ENCODE measurements at regions not wholly inside any gene's neighbourhood (a gene's known extent, or its start where the extent isn't known, plus 50 kb on each side); places are given as distances from the start of the nearest gene placed in this dataset.

DNA sequence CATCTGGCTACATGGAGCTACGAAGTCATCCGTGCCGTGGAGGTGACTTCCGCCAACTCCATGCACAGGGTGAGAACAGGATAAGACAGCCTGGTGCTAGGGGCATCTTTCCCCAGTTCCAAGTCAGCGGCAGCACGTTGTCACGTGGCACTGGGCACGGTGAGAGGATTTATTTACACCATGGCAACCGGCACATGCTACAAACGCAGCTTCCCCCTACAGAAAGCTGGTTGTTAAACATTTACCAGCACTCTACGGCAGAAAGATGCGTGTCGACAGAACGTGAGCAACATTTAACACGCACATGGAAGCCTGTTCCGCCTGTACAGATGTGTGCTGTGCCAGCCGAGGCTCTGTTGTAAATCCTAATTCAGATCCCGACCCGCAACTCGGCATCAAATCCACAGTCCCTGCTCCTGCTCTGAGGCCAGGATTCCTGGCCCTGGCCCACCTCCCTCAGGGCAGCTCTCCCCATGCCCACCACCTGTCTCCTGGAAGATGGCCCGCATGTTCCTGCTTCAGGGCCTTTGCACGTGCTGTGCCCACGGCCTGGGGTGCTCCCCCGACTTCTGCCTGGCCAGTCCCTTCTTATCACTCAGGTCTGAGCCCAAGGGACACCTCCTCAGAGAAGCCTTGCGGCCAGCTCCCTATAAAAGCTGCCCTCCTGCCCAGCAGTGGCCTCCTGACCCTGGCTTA is 114.1 kb downstream of the RFLNA start:
- H3F3A ChIP-seq (ENCODE audit: low read depth) = no peaks in the 10 kb centered on the region
- peaks cover 8% of the 10 kb centered on the region; the same call in 1 of the 2 replicates for H3K79me2 ChIP-seq (ENCODE audit: insufficient read depth, low read length)
- TF ChIP-seq, protein P1, sequence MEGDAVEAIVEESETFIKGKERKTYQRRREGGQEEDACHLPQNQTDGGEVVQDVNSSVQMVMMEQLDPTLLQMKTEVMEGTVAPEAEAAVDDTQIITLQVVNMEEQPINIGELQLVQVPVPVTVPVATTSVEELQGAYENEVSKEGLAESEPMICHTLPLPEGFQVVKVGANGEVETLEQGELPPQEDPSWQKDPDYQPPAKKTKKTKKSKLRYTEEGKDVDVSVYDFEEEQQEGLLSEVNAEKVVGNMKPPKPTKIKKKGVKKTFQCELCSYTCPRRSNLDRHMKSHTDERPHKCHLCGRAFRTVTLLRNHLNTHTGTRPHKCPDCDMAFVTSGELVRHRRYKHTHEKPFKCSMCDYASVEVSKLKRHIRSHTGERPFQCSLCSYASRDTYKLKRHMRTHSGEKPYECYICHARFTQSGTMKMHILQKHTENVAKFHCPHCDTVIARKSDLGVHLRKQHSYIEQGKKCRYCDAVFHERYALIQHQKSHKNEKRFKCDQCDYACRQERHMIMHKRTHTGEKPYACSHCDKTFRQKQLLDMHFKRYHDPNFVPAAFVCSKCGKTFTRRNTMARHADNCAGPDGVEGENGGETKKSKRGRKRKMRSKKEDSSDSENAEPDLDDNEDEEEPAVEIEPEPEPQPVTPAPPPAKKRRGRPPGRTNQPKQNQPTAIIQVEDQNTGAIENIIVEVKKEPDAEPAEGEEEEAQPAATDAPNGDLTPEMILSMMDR (conservative IDR thresholded peaks at IDR 0.05; ENCODE audit: low read length) = no peak
- no peak for TF ChIP-seq EZH2phosphoT487 (IDR thresholded peaks at IDR 0.05; ENCODE audit: borderline replicate concordance)
- H3K4me3 ChIP-seq (ENCODE audit: low read length, poor library complexity, severe bottlenecking) = no peak overlapping the region
- peaks cover 9% of the 10 kb centered on the region for H3K4me1 ChIP-seq (ENCODE audit: insufficient read depth, low read length, poor library complexity, severe bottlenecking)
- no peak overlapping the region for H3K9ac ChIP-seq (ENCODE audit: low read depth, low read length, poor library complexity, severe bottlenecking)
- H2AFZ ChIP-seq (ENCODE audit: low read length) = no peak overlapping the region
- H3K9me2 ChIP-seq (replicated peaks; ENCODE audit: low read depth, low read length) = no peaks in the 10 kb centered on the region
- H3K36me3 ChIP-seq (ENCODE audit: insufficient read depth, low read length) = peaks cover 27% of the 10 kb centered on the region; the same call in 1 of the 2 replicates
- H3K27me3 ChIP-seq (ENCODE audit: insufficient read depth, low read length, poor library complexity, severe bottlenecking) = no peaks in the 10 kb centered on the region
- no peaks in the 10 kb centered on the region for H3K9me3 ChIP-seq (ENCODE audit: insufficient read depth, low read depth, low read length)
- H4K20me1 ChIP-seq (ENCODE audit: insufficient read depth, low read length, poor library complexity, severe bottlenecking) = peaks cover 14% of the 10 kb centered on the region
- no peak overlapping the region for H3K4me2 ChIP-seq (ENCODE audit: low read depth, low read length, poor library complexity, severe bottlenecking)

DNA sequence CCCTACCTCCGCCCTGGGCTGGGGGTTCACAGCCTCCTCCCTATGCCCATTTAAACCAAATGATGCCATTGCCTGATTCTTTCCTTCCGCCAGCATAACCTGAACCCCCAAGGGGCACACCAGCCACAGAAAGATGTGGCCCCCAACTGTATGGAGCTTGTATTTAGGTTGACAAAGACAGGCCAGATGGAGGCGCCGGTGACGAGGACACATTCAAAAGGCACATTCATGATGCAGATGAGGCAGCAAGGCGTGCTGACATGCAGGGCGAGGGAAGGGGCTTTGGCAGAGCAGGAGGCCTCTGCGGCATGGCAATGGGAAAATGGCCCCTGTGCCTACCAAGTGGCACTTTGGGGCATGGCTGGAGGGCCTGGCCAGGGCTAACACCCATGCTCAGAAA is 112.2 kb downstream of the RFLNA start:
- no peaks in the 10 kb centered on the region for H3K9me3 ChIP-seq (ENCODE audit: insufficient read depth, low read depth, low read length)
- no peaks in the 10 kb centered on the region for H3K27me3 ChIP-seq (ENCODE audit: insufficient read depth, low read length, poor library complexity, severe bottlenecking)
- H3K79me2 ChIP-seq (ENCODE audit: insufficient read depth, low read length) = peaks cover 8% of the 10 kb centered on the region; the same call in 1 of the 2 replicates
- H3K9ac ChIP-seq (ENCODE audit: low read depth, low read length, poor library complexity, severe bottlenecking) = no peak overlapping the region
- no peaks in the 10 kb centered on the region for H3F3A ChIP-seq (ENCODE audit: low read depth)
- H3K9me2 ChIP-seq (replicated peaks; ENCODE audit: low read depth, low read length) = no peaks in the 10 kb centered on the region
- no peak overlapping the region for H3K4me3 ChIP-seq (ENCODE audit: low read length, poor library complexity, severe bottlenecking)
- peaks cover 14% of the 10 kb centered on the region for H4K20me1 ChIP-seq (ENCODE audit: insufficient read depth, low read length, poor library complexity, severe bottlenecking)
- no peak overlapping the region for H3K4me2 ChIP-seq (ENCODE audit: low read depth, low read length, poor library complexity, severe bottlenecking)
- TF ChIP-seq EZH2phosphoT487 (IDR thresholded peaks at IDR 0.05; ENCODE audit: borderline replicate concordance) = no peak
- TF ChIP-seq, protein P1 (conservative IDR thresholded peaks at IDR 0.05; ENCODE audit: low read length) = peak; percentile 32
- H3K4me1 ChIP-seq (ENCODE audit: insufficient read depth, low read length, poor library complexity, severe bottlenecking) = peaks cover 9% of the 10 kb centered on the region
- H3K36me3 ChIP-seq (ENCODE audit: insufficient read depth, low read length) = peaks cover 18% of the 10 kb centered on the region; the same call in 1 of the 2 replicates
- H2AFZ ChIP-seq (ENCODE audit: low read length) = no peak overlapping the region

GRCh38 chr12:124406043-124406442 is 111.2 kb downstream of the RFLNA start:
- no peak overlapping the region for H3K4me3 ChIP-seq (ENCODE audit: low read length, poor library complexity, severe bottlenecking)
- no peaks in the 10 kb centered on the region for H3K9me3 ChIP-seq (ENCODE audit: insufficient read depth, low read depth, low read length)
- peaks cover 14% of the 10 kb centered on the region for H4K20me1 ChIP-seq (ENCODE audit: insufficient read depth, low read length, poor library complexity, severe bottlenecking)
- H3K4me1 ChIP-seq (ENCODE audit: insufficient read depth, low read length, poor library complexity, severe bottlenecking) = peaks cover 9% of the 10 kb centered on the region
- peaks cover 3% of the 10 kb centered on the region; the same call in 1 of the 2 replicates for H3K79me2 ChIP-seq (ENCODE audit: insufficient read depth, low read length)
- H3K9me2 ChIP-seq (replicated peaks; ENCODE audit: low read depth, low read length) = no peaks in the 10 kb centered on the region
- no peaks in the 10 kb centered on the region for H3K27me3 ChIP-seq (ENCODE audit: insufficient read depth, low read length, poor library complexity, severe bottlenecking)
- H3K4me2 ChIP-seq (ENCODE audit: low read depth, low read length, poor library complexity, severe bottlenecking) = no peak overlapping the region
- TF ChIP-seq, protein P1 (conservative IDR thresholded peaks at IDR 0.05; ENCODE audit: low read length) = no peak
- TF ChIP-seq EZH2phosphoT487 (IDR thresholded peaks at IDR 0.05; ENCODE audit: borderline replicate concordance) = no peak
- no peak overlapping the region for H2AFZ ChIP-seq (ENCODE audit: low read length)
- peaks cover 29% of the 10 kb centered on the region; the same call in 1 of the 2 replicates for H3K36me3 ChIP-seq (ENCODE audit: insufficient read depth, low read length)
- no peaks in the 10 kb centered on the region for H3F3A ChIP-seq (ENCODE audit: low read depth)
- H3K9ac ChIP-seq (ENCODE audit: low read depth, low read length, poor library complexity, severe bottlenecking) = no peak overlapping the region

All from Loucy (cell line).